HEK293 (cell line): ENCODE measurements at regions not wholly inside any gene's neighbourhood (a gene's known extent, or its start where the extent isn't known, plus 50 kb on each side); places are given as distances from the start of the nearest gene placed in this dataset.

Source experiments
- CTCF ChIA-PET: fragments of 350-600 bp; formaldehyde crosslinking; extraction: SDS; loops from one replicate; lab custom pipeline; 2021; ENCODE audit warnings: antibody characterized with exemption; lab: Yijun Ruan, JAX
- POLR2A ChIA-PET: fragments of 300-600 bp; formaldehyde crosslinking; extraction: SDS; loops from one replicate; lab custom pipeline; 2020; ENCODE audit warnings: antibody characterized with exemption, inconsistent platforms; lab: Yijun Ruan, JAX
- H3K27ac ChIP-seq: fragments of 200-500 bp; sonication (Bioruptor generic); 2 replicates; pipeline ENCODE4 v1.5.1; 2014; ENCODE audit warnings: low read depth, low read length, control low read depth, inconsistent platforms; ENCODE audit errors: extremely low read depth
- H3K36me3 ChIP-seq, 2 experiments: fragments of 200-500 bp in 1 of 2; sonication (Bioruptor generic) in 1 of 2; 1 replicate in 1 of 2; 2 replicates in 1 of 2; pipeline ENCODE4 v1.5.1; 2014 to 2017; ENCODE audit warnings: inconsistent platforms in 2 of 2, low read length in 2 of 2; ENCODE audit not compliant: control insufficient read depth in 2 of 2, insufficient read depth in 1 of 2
- H3K4me1 ChIP-seq: fragments of 200-500 bp; sonication (Bioruptor generic); 2 replicates; pipeline ENCODE4 v1.5.1; 2014; ENCODE audit warnings: mild to moderate bottlenecking, low read length, inconsistent platforms; ENCODE audit not compliant: control insufficient read depth, insufficient read depth
- H3K4me3 ChIP-seq: 2 replicates; pipeline ENCODE4 v1.5.1; 2011; ENCODE audit warnings: low read depth, mild to moderate bottlenecking, control low read depth, low read length, moderate library complexity
- H3K9me3 ChIP-seq: fragments of 200-500 bp; sonication (Bioruptor generic); 2 replicates; pipeline ENCODE4 v1.5.1; 2014; ENCODE audit warnings: low read depth, low read length, inconsistent platforms; ENCODE audit not compliant: control insufficient read depth, insufficient read depth
- GFI1B ChIP-seq: fragments of 450-650 bp; formaldehyde crosslinking; IDR thresholded peaks from 2 replicates; pipeline ENCODE4 v1.5.1; 2016; ENCODE audit warnings: missing biosample characterization, missing genetic modification characterization
- HIC1 ChIP-seq: fragments of 450-650 bp; formaldehyde crosslinking; IDR thresholded peaks from 2 replicates; pipeline ENCODE4 v1.5.1; 2016; ENCODE audit warnings: missing biosample characterization, missing genetic modification characterization
- HOXD13 ChIP-seq: sonication (generic); formaldehyde crosslinking; IDR thresholded peaks from 2 replicates; pipeline ENCODE4 v1.8.0; 2022; ENCODE audit warnings: missing genetic modification reagents, borderline replicate concordance
- KLF1 ChIP-seq: fragments of 450-650 bp; formaldehyde crosslinking; IDR thresholded peaks from 2 replicates; pipeline ENCODE4 v1.5.1; 2016; ENCODE audit warnings: missing biosample characterization, missing genetic modification characterization
- MZF1 ChIP-seq: fragments of 450-650 bp; formaldehyde crosslinking; IDR thresholded peaks from 2 replicates; pipeline ENCODE4 v1.5.1; 2017; ENCODE audit warnings: missing biosample characterization, missing genetic modification characterization, borderline replicate concordance
- SCRT1 ChIP-seq: fragments of 450-650 bp; formaldehyde crosslinking; IDR thresholded peaks from 2 replicates; pipeline ENCODE4 v1.5.1; 2016; ENCODE audit warnings: missing biosample characterization, missing genetic modification characterization, borderline replicate concordance
- SP3 ChIP-seq: fragments of 450-650 bp; formaldehyde crosslinking; IDR thresholded peaks from 2 replicates; pipeline ENCODE4 v1.5.1; 2016; ENCODE audit warnings: missing biosample characterization, missing genetic modification characterization
- ZBTB17 ChIP-seq: fragments of 450-650 bp; formaldehyde crosslinking; IDR thresholded peaks from 2 replicates; pipeline ENCODE4 v1.5.1; 2016; ENCODE audit warnings: missing biosample characterization, missing genetic modification characterization
- ZBTB20 ChIP-seq: fragments of 450-650 bp; formaldehyde crosslinking; IDR thresholded peaks from 2 replicates; pipeline ENCODE4 v1.5.1; 2016; ENCODE audit warnings: missing biosample characterization, missing genetic modification characterization
- ZBTB8A ChIP-seq: fragments of 450-650 bp; formaldehyde crosslinking; IDR thresholded peaks from 2 replicates; pipeline ENCODE4 v1.5.1; 2016; ENCODE audit warnings: missing biosample characterization, missing genetic modification characterization
- ZNF202 ChIP-seq: fragments of 450-650 bp; formaldehyde crosslinking; IDR thresholded peaks from 2 replicates; pipeline ENCODE4 v1.5.1; 2016; ENCODE audit warnings: missing biosample characterization, missing genetic modification characterization, borderline replicate concordance
- ZNF23 ChIP-seq: fragments of 450-650 bp; formaldehyde crosslinking; IDR thresholded peaks from 2 replicates; pipeline ENCODE4 v1.5.1; 2016; ENCODE audit warnings: missing biosample characterization, missing genetic modification characterization, borderline replicate concordance
- ZNF280C ChIP-seq: fragments of 450-650 bp; formaldehyde crosslinking; IDR thresholded peaks from 2 replicates; pipeline ENCODE4 v1.5.1; 2016; ENCODE audit warnings: missing biosample characterization, missing genetic modification characterization
- ZNF354C ChIP-seq: fragments of 450-650 bp; formaldehyde crosslinking; IDR thresholded peaks from 2 replicates; pipeline ENCODE4 v1.5.1; 2016; ENCODE audit warnings: missing biosample characterization, missing genetic modification characterization, low read depth, borderline replicate concordance
- ZNF398 ChIP-seq: fragments of 450-650 bp; formaldehyde crosslinking; IDR thresholded peaks from 2 replicates; pipeline ENCODE4 v1.5.1; 2017; ENCODE audit warnings: missing biosample characterization, missing genetic modification characterization
- ZNF426 ChIP-seq: fragments of 450-650 bp; formaldehyde crosslinking; IDR thresholded peaks from 2 replicates; pipeline ENCODE4 v1.5.1; 2017; ENCODE audit warnings: missing biosample characterization, missing genetic modification characterization, mild to moderate bottlenecking, inconsistent platforms, moderate library complexity
- ZNF529 ChIP-seq: fragments of 450-650 bp; formaldehyde crosslinking; IDR thresholded peaks from 2 replicates; pipeline ENCODE4 v1.5.1; 2017; ENCODE audit warnings: missing genetic modification characterization, missing biosample characterization; ENCODE audit not compliant: insufficient replicate concordance
- ZNF549 ChIP-seq: fragments of 450-650 bp; IDR thresholded peaks from 2 replicates; pipeline ENCODE4 v1.5.1; 2018; ENCODE audit warnings: missing biosample characterization, missing genetic modification characterization, mild to moderate bottlenecking, inconsistent platforms, moderate library complexity
- ZNF610 ChIP-seq: fragments of 450-650 bp; formaldehyde crosslinking; IDR thresholded peaks from 2 replicates; pipeline ENCODE4 v1.5.1; 2016; ENCODE audit warnings: missing biosample characterization, missing genetic modification characterization, borderline replicate concordance
- ZNF621 ChIP-seq: fragments of 450-650 bp; formaldehyde crosslinking; IDR thresholded peaks from 2 replicates; pipeline ENCODE4 v1.5.1; 2017; ENCODE audit warnings: missing biosample characterization, missing genetic modification characterization
- ZNF645 ChIP-seq: fragments of 450-650 bp; formaldehyde crosslinking; IDR thresholded peaks from 2 replicates; pipeline ENCODE4; 2016; ENCODE audit warnings: missing biosample characterization, missing genetic modification characterization
- ZNF670 ChIP-seq: fragments of 450-650 bp; formaldehyde crosslinking; IDR thresholded peaks from 2 replicates; pipeline ENCODE4 v1.5.1; 2016; ENCODE audit warnings: missing biosample characterization, missing genetic modification characterization, low read depth
- ZNF76 ChIP-seq: fragments of 450-650 bp; formaldehyde crosslinking; IDR thresholded peaks from 2 replicates; pipeline ENCODE4; 2016; ENCODE audit warnings: low read depth, missing biosample characterization, missing genetic modification characterization, borderline replicate concordance
- ZNF777 ChIP-seq: fragments of 450-650 bp; formaldehyde crosslinking; IDR thresholded peaks from 2 replicates; pipeline ENCODE4 v1.5.1; 2017; ENCODE audit warnings: missing biosample characterization, missing genetic modification characterization, borderline replicate concordance
- ZSCAN23 ChIP-seq: fragments of 450-650 bp; formaldehyde crosslinking; IDR thresholded peaks from 2 replicates; pipeline ENCODE4 v1.5.1; 2016; ENCODE audit warnings: missing biosample characterization, missing genetic modification characterization

GRCh38 chr9:18194316-18194715, 279.6 kb upstream of the ADAMTSL1 start:
- POLR2A ChIA-PET: no interaction called here
- Histone ChIP-seq H3K4me3 (no peak overlapping the region), H3K27ac (no peak overlapping the region), H3K9me3 (no peaks in the 10 kb centered on the region), H3K36me3 (no peaks in the 10 kb centered on the region), H3K4me1 (no peaks in the 10 kb centered on the region)
- CTCF ChIA-PET: interaction anchor here (0.6 to 0.7 kb wide), 4 partner anchors 12 to 1270 kb away, joined by 3 to 5 read pairs (median 3); no protein-coding TSS in a partner anchor
- no peak for TF ChIP-seq ZNF645
- TF ChIP-seq SCRT1: no peak
- no peak for TF ChIP-seq GFI1B
- TF ChIP-seq ZNF354C: no peak
- no peak for TF ChIP-seq ZSCAN23 (tag by site-specific recombination)
- no peak for TF ChIP-seq MZF1 (tag by site-specific recombination)

GRCh38 chr9:18195223-18195622, 278.7 kb upstream of the ADAMTSL1 start:
- Histone ChIP-seq H3K27ac (no peak overlapping the region), H3K4me3 (no peak overlapping the region), H3K36me3 (no peaks in the 10 kb centered on the region), H3K9me3 (no peaks in the 10 kb centered on the region), H3K4me1 (no peaks in the 10 kb centered on the region)
- TF ChIP-seq ZNF670 (tag by site-specific recombination): no peak
- no peak for TF ChIP-seq ZNF621
- TF ChIP-seq ZNF426 (tag by site-specific recombination): no peak
- no peak for TF ChIP-seq ZNF610 (tag by site-specific recombination)
- TF ChIP-seq ZNF280C (tag by site-specific recombination): no peak
- TF ChIP-seq ZNF529 (tag by site-specific recombination): no peak
- TF ChIP-seq ZNF76 (tag by site-specific recombination): no peak
- no peak for TF ChIP-seq ZBTB20
- TF ChIP-seq HOXD13: no peak
- TF ChIP-seq ZNF202 (tag by site-specific recombination): no peak
- TF ChIP-seq SP3: no peak
- TF ChIP-seq KLF1 (tag by site-specific recombination): no peak
- POLR2A ChIA-PET: interaction anchor here (0.6 kb wide), 1 partner anchor 1455 kb away, joined by 3 read pairs; no protein-coding TSS in a partner anchor
- CTCF ChIA-PET: interaction anchor here (0.6 to 0.9 kb wide), 3 partner anchors 9 to 661 kb away, joined by 3 to 4 read pairs (median 4); no protein-coding TSS in a partner anchor

- POLR2A ChIA-PET: no interaction called here
- Histone ChIP-seq H3K9me3 (no peaks in the 10 kb centered on the region), H3K4me1 (no peaks in the 10 kb centered on the region), H3K4me3 (no peak overlapping the region), H3K27ac (no peak overlapping the region), H3K36me3 (no peaks in the 10 kb centered on the region)
- CTCF ChIA-PET: interaction anchor here (0.5 to 4.1 kb wide), 4 partner anchors 10 to 646 kb away, joined by 3 to 22 read pairs (median 4); no protein-coding TSS in a partner anchor
- TF ChIP-seq ZNF23 (no peak), HIC1 (tag by site-specific recombination) (no peak), ZNF398 (tag by site-specific recombination) (no peak), ZNF777 (no peak), ZNF549 (tag by site-specific recombination) (no peak), ZBTB8A (tag by site-specific recombination) (no peak), ZBTB17 (tag by site-specific recombination) (no peak)
These were observed 271.0 kb upstream of the ADAMTSL1 start for GRCh38 chr9:18202924-18203323.
